Right cardiac atrium (tissue), 5 donors: ENCODE measurements at regions not wholly inside any gene's neighbourhood (a gene's known extent, or its start where the extent isn't known, plus 50 kb on each side); places are given as distances from the start of the nearest gene placed in this dataset.
"Not testable (repeated sequence)": the region's sequence is repeated elsewhere in the genome, so short reads cannot be mapped to it uniquely, and the experiment has no call there.

Source experiments
- ATAC-seq, 2 donors: fragments of 200-7000 bp; cut with Tn5 transposase; one replicate each; pipeline versions ENCODE4 v1.8.0 to v1.9.1; 2020; ENCODE audit warnings: moderate library complexity in 2 of 2, mild to moderate bottlenecking in 1 of 2
- DNase-seq, 3 donors: peaks; one replicate each; pipeline ENCODE4 v3.0.0-alpha.2; 2020
- H3K27ac ChIP-seq: one replicate; pipeline ENCODE4 v1.5.1; 2013; ENCODE audit warnings: mild to moderate bottlenecking, low read length, control low read depth, moderate library complexity
- H3K27me3 ChIP-seq: one replicate; pipeline ENCODE4 v1.6.1; 2013; ENCODE audit not compliant: control insufficient read depth, insufficient read depth
- H3K4me1 ChIP-seq: one replicate; pipeline ENCODE4 v1.6.1; 2013; ENCODE audit warnings: low read length; ENCODE audit not compliant: control insufficient read depth, insufficient read depth
- H3K4me3 ChIP-seq: one replicate; pipeline ENCODE4 v1.5.1; 2013; ENCODE audit warnings: low read length, control low read depth
- H3K9me3 ChIP-seq: one replicate; pipeline ENCODE4 v1.6.1; 2013; ENCODE audit warnings: low read length; ENCODE audit not compliant: control insufficient read depth
- WGBS: extraction: QIAGEN DNeasy Blood & Tissue Kit; methylation state at CpG from one replicate; pipeline ENCODE4 v1.1.7; 2013; 5-methylcytosine and 5-hydroxymethylcytosine counted together
- intact Hi-C, 4 donors: fragments of 100-400 bp; cut with DNase I; formaldehyde crosslinking; loops; one replicate each; pipeline versions ENCODE4 v1.11.0 to v1.14.0; 2022 to 2023
- donor health status: healthy with polysubstance abuse.
- donor health status: DM: no; HTN: yes; CAD: no.
- donor health status: DM: no; HTN: no; CAD: no.
- donor health status: DM: no; HTN: yes; CAD: no; lungs with severe emphysema.
- donor health status: DM: yes; HTN: yes; CAD: no.

GRCh38 chr18:47381975-47382570 is 130.6 kb upstream of the SKOR2 start:
- ATAC-seq, result no peak
- Histone ChIP-seq H3K27ac (no peak overlapping the region), H3K4me3 (no peak overlapping the region), H3K27me3 (peaks cover 3% of the 10 kb centered on the region), H3K9me3 (no peaks in the 10 kb centered on the region), H3K4me1 (no peaks in the 10 kb centered on the region)
- intact Hi-C loops, result no loop called here
- WGBS, result 19% methylated on average over 14 of the region's 14 CpGs
- DNase-seq, result no peak

GRCh38 chr18:47380153-47380552 is 128.7 kb upstream of the SKOR2 start:
- Histone ChIP-seq H3K27ac (no peak overlapping the region), H3K9me3 (no peaks in the 10 kb centered on the region), H3K4me3 (no peak overlapping the region), H3K4me1 (no peaks in the 10 kb centered on the region), H3K27me3 (peaks cover 3% of the 10 kb centered on the region)
- DNase-seq (no peak), ATAC-seq (no peak)
- intact Hi-C loops, result no loop called here
- WGBS, result 62% methylated on average over 1 of the region's 1 CpG

- ATAC-seq, result no peak
- H3K4me3 ChIP-seq, result no peak overlapping the region
- 62% methylated on average over 3 of the region's 3 CpGs for WGBS
- no peak overlapping the region for H3K27ac ChIP-seq
- intact Hi-C loops, result no loop called here
- no peaks in the 10 kb centered on the region for H3K9me3 ChIP-seq
- no peaks in the 10 kb centered on the region for H3K27me3 ChIP-seq
- DNase-seq, result no peak
- H3K4me1 ChIP-seq, result no peaks in the 10 kb centered on the region
Measured at GRCh38 chr18:47373465-47373864, 122.0 kb upstream of the SKOR2 start.

GRCh38 chr18:47370052-47370451 is 118.6 kb upstream of the SKOR2 start:
- Histone ChIP-seq H3K4me3 (no peak overlapping the region), H3K4me1 (no peaks in the 10 kb centered on the region), H3K9me3 (no peaks in the 10 kb centered on the region), H3K27me3 (no peaks in the 10 kb centered on the region), H3K27ac (no peak overlapping the region)
- 61% methylated on average over 2 of the region's 2 CpGs for WGBS
- DNase-seq, result no peak
- no peak for ATAC-seq
- intact Hi-C loops, result no loop called here

GRCh38 chr18:47354061-47354460 is 102.6 kb upstream of the SKOR2 start:
- DNase-seq, intact Hi-C loops: not testable (repeated sequence)
- 88% methylated on average over 15 of the region's 15 CpGs for WGBS

GRCh38 chr18:47346016-47346415 is 94.6 kb upstream of the SKOR2 start:
- no peaks in the 10 kb centered on the region for H3K4me1 ChIP-seq
- DNase-seq, result no peak
- intact Hi-C loops, result no loop called here
- H3K27me3 ChIP-seq, result no peaks in the 10 kb centered on the region
- 64% methylated on average over 1 of the region's 1 CpG for WGBS
- ATAC-seq, result no peak
- H3K27ac ChIP-seq, result no peak overlapping the region
- no peaks in the 10 kb centered on the region for H3K9me3 ChIP-seq
- H3K4me3 ChIP-seq, result no peak overlapping the region

More at GRCh38 chr18:47354061-47354460, 102.6 kb upstream of the SKOR2 start:
- not testable (repeated sequence) for H3K4me1 ChIP-seq, H3K27me3 ChIP-seq, H3K4me3 ChIP-seq, H3K27ac ChIP-seq, H3K9me3 ChIP-seq, ATAC-seq

- WGBS, result 68% methylated on average over 4 of the region's 4 CpGs
- intact Hi-C loops, result no loop called here
- Histone ChIP-seq H3K9me3 (no peaks in the 10 kb centered on the region), H3K27me3 (no peaks in the 10 kb centered on the region), H3K4me3 (no peak overlapping the region), H3K27ac (no peak overlapping the region), H3K4me1 (no peaks in the 10 kb centered on the region)
- ATAC-seq, result no peak
- DNase-seq, result no peak
Measured at GRCh38 chr18:47345291-47345690, 93.8 kb upstream of the SKOR2 start.

GRCh38 chr18:47343291-47343690 is 91.8 kb upstream of the SKOR2 start:
- Histone ChIP-seq H3K9me3 (no peaks in the 10 kb centered on the region), H3K27me3 (no peaks in the 10 kb centered on the region), H3K4me1 (no peaks in the 10 kb centered on the region), H3K27ac (no peak overlapping the region), H3K4me3 (no peak overlapping the region)
- DNase-seq (no peak), ATAC-seq (no peak)
- WGBS, result 63% methylated on average over 4 of the region's 4 CpGs
- intact Hi-C loops, result no loop called here

- DNase-seq, result no peak
- WGBS, result 72% methylated on average over 1 of the region's 1 CpG
- intact Hi-C loops, result no loop called here
Measured at GRCh38 chr18:47342566-47342965, 91.1 kb upstream of the SKOR2 start.

GRCh38 chr18:47341678-47342077 is 90.2 kb upstream of the SKOR2 start:
- intact Hi-C loops, result no loop called here
- WGBS, result 74% methylated on average over 6 of the region's 6 CpGs

More at GRCh38 chr18:47342566-47342965, 91.1 kb upstream of the SKOR2 start:
- H3K9me3 ChIP-seq, result no peaks in the 10 kb centered on the region
- no peak overlapping the region for H3K27ac ChIP-seq
- no peak overlapping the region for H3K4me3 ChIP-seq
- H3K4me1 ChIP-seq, result no peaks in the 10 kb centered on the region
- ATAC-seq, result no peak
- H3K27me3 ChIP-seq, result no peaks in the 10 kb centered on the region

GRCh38 chr18:47334966-47335365 is 83.5 kb upstream of the SKOR2 start:
- intact Hi-C loops, result no loop called here
- ATAC-seq (no peak), DNase-seq (no peak)
- H3K9me3 ChIP-seq, result no peaks in the 10 kb centered on the region
- H3K27ac ChIP-seq, result no peak overlapping the region
- H3K27me3 ChIP-seq, result no peaks in the 10 kb centered on the region
- no peaks in the 10 kb centered on the region for H3K4me1 ChIP-seq
- no peak overlapping the region for H3K4me3 ChIP-seq

More at GRCh38 chr18:47341678-47342077, 90.2 kb upstream of the SKOR2 start:
- ATAC-seq (no peak), DNase-seq (no peak)
- H3K27ac ChIP-seq, result no peak overlapping the region
- no peak overlapping the region for H3K4me3 ChIP-seq
- no peaks in the 10 kb centered on the region for H3K9me3 ChIP-seq
- H3K27me3 ChIP-seq, result no peaks in the 10 kb centered on the region
- no peaks in the 10 kb centered on the region for H3K4me1 ChIP-seq
